ENCODE measurements at regions not wholly inside any gene's neighbourhood (a gene's known extent, or its start where the extent isn't known, plus 50 kb on each side); places are given as distances from the start of the nearest gene placed in this dataset.

GRCh38 chr16:65754820-65755691 is 611.4 kb upstream of the CDH5 start:
- no peak overlapping the region for H3K4me3 ChIP-seq
- DNase-seq (ENCODE audit: extremely low spot score): no peak
- H3K4me1 ChIP-seq: no peaks in the 10 kb centered on the region

GRCh38 chr16:65752522-65752844 is 614.0 kb upstream of the CDH5 start:
- H3K4me3 ChIP-seq: no peak overlapping the region
- TF ChIP-seq CTCF (IDR thresholded peaks at IDR 0.05) (no peak), POLR2AphosphoS5 (IDR thresholded peaks at IDR 0.05) (no peak), EP300 (IDR thresholded peaks at IDR 0.05) (no peak), POLR2A (IDR thresholded peaks at IDR 0.05; ENCODE audit: low read depth) (no peak)
- DNase-seq (ENCODE audit: extremely low spot score): no peak
- no peaks in the 10 kb centered on the region for H3K27me3 ChIP-seq
- WGBS: 100% methylated on average over 1 of the region's 1 CpG
- no peaks in the 10 kb centered on the region for H3K36me3 ChIP-seq
- H3K4me1 ChIP-seq: no peaks in the 10 kb centered on the region
- H3K27ac ChIP-seq (replicated peaks in 1 of 4): no peak overlapping the region
- intact Hi-C loops (cut with DNase I): no loop called here
- no peaks in the 10 kb centered on the region for H3K9me3 ChIP-seq

More at GRCh38 chr16:65754820-65755691, 611.4 kb upstream of the CDH5 start:
- Histone ChIP-seq H3K27ac (replicated peaks in 1 of 4) (no peak overlapping the region), H3K9me3 (no peaks in the 10 kb centered on the region), H3K36me3 (no peaks in the 10 kb centered on the region), H3K27me3 (no peaks in the 10 kb centered on the region)
- TF ChIP-seq EP300 (IDR thresholded peaks at IDR 0.05): no peak
- intact Hi-C loops (cut with DNase I): no loop called here
- 61% methylated on average over 19 of the region's 19 CpGs for WGBS

GRCh38 chr16:65751622-65752521 is 614.6 kb upstream of the CDH5 start:
- Histone ChIP-seq H3K36me3 (no peaks in the 10 kb centered on the region), H3K4me3 (no peak overlapping the region), H3K4me1 (no peaks in the 10 kb centered on the region), H3K27ac (replicated peaks in 1 of 4) (no peak overlapping the region), H3K27me3 (no peaks in the 10 kb centered on the region), H3K9me3 (no peaks in the 10 kb centered on the region)
- intact Hi-C loops (cut with DNase I): no loop called here
- WGBS: 84% methylated on average over 8 of the region's 8 CpGs
- DNase-seq (ENCODE audit: extremely low spot score): no peak
- TF ChIP-seq POLR2A (IDR thresholded peaks at IDR 0.05; ENCODE audit: low read depth): no peak
- TF ChIP-seq POLR2AphosphoS5 (IDR thresholded peaks at IDR 0.05): no peak
- no peak for TF ChIP-seq CTCF (IDR thresholded peaks at IDR 0.05)
- TF ChIP-seq EP300 (IDR thresholded peaks at IDR 0.05): no peak

- no peaks in the 10 kb centered on the region for H3K9me3 ChIP-seq
- no peaks in the 10 kb centered on the region for H3K4me1 ChIP-seq
- TF ChIP-seq CTCF (IDR thresholded peaks at IDR 0.05) (no peak), POLR2A (IDR thresholded peaks at IDR 0.05; ENCODE audit: low read depth) (no peak), POLR2AphosphoS5 (IDR thresholded peaks at IDR 0.05) (no peak), EP300 (IDR thresholded peaks at IDR 0.05) (no peak)
- intact Hi-C loops (cut with DNase I): no loop called here
- H3K27me3 ChIP-seq: no peaks in the 10 kb centered on the region
- no peak overlapping the region for H3K4me3 ChIP-seq
- no peaks in the 10 kb centered on the region for H3K36me3 ChIP-seq
- no peak overlapping the region for H3K27ac ChIP-seq (replicated peaks in 1 of 4)
- WGBS: 63% methylated on average over 6 of the region's 6 CpGs
- DNase-seq (ENCODE audit: extremely low spot score): no peak
These were observed 617.0 kb upstream of the CDH5 start for GRCh38 chr16:65749506-65749905.

- no peaks in the 10 kb centered on the region for H3K4me1 ChIP-seq
- DNase-seq (ENCODE audit: extremely low spot score): no peak
- H3K27ac ChIP-seq (replicated peaks in 1 of 4): no peak overlapping the region
- 94% methylated on average over 4 of the region's 4 CpGs for WGBS
- intact Hi-C loops (cut with DNase I): no loop called here
- TF ChIP-seq CTCF (IDR thresholded peaks at IDR 0.05) (no peak), POLR2AphosphoS5 (IDR thresholded peaks at IDR 0.05) (no peak), POLR2A (IDR thresholded peaks at IDR 0.05; ENCODE audit: low read depth) (no peak), EP300 (IDR thresholded peaks at IDR 0.05) (no peak)
- H3K4me3 ChIP-seq: no peak overlapping the region
- no peaks in the 10 kb centered on the region for H3K36me3 ChIP-seq
- H3K9me3 ChIP-seq: no peaks in the 10 kb centered on the region
- H3K27me3 ChIP-seq: no peaks in the 10 kb centered on the region
These were observed 619.5 kb upstream of the CDH5 start for GRCh38 chr16:65746941-65747340.
